ENCODE measurements at regions not wholly inside any gene's neighbourhood (a gene's known extent, or its start where the extent isn't known, plus 50 kb on each side); places are given as distances from the start of the nearest gene placed in this dataset.

GRCh38 chr5:74019923-74020322 lies 393.9 kb downstream of the ARHGEF28 start:
- no peak for DNase-seq (ENCODE audit: extremely low read depth, low read depth)
- no peak for TF ChIP-seq CTCF (IDR thresholded peaks at IDR 0.05; ENCODE audit: low read depth, low read length)

GRCh38 chr5:74017786-74018211 lies 391.8 kb downstream of the ARHGEF28 start:
- no peak for DNase-seq (ENCODE audit: extremely low read depth, low read depth)
- TF ChIP-seq CTCF (IDR thresholded peaks at IDR 0.05; ENCODE audit: low read depth, low read length), result no peak

GRCh38 chr5:74017112-74017511 lies 391.1 kb downstream of the ARHGEF28 start:
- no peak for DNase-seq (ENCODE audit: extremely low read depth, low read depth)
- TF ChIP-seq CTCF (IDR thresholded peaks at IDR 0.05; ENCODE audit: low read depth, low read length), result no peak

GRCh38 chr5:74016373-74016772 lies 390.4 kb downstream of the ARHGEF28 start:
- no peak for TF ChIP-seq CTCF (IDR thresholded peaks at IDR 0.05; ENCODE audit: low read depth, low read length)
- no peak for DNase-seq (ENCODE audit: extremely low read depth, low read depth)

- no peak for DNase-seq (ENCODE audit: extremely low read depth, low read depth)
- TF ChIP-seq CTCF (IDR thresholded peaks at IDR 0.05; ENCODE audit: low read depth, low read length), result no peak
Measured at GRCh38 chr5:74015716-74016115, 389.7 kb downstream of the ARHGEF28 start.

GRCh38 chr5:74013222-74013621 lies 387.2 kb downstream of the ARHGEF28 start:
- TF ChIP-seq CTCF (IDR thresholded peaks at IDR 0.05; ENCODE audit: low read depth, low read length), result no peak
- DNase-seq (ENCODE audit: extremely low read depth, low read depth), result no peak

GRCh38 chr5:74009502-74009901 lies 383.5 kb downstream of the ARHGEF28 start:
- no peak for TF ChIP-seq CTCF (IDR thresholded peaks at IDR 0.05; ENCODE audit: low read depth, low read length)
- no peak for DNase-seq (ENCODE audit: extremely low read depth, low read depth)

Measured in AG09319 (cell line).